GM12878 (cell line): ENCODE measurements at regions not wholly inside any gene's neighbourhood (a gene's known extent, or its start where the extent isn't known, plus 50 kb on each side); places are given as distances from the start of the nearest gene placed in this dataset.

ENCODE experiments used
- ATAC-seq: fragments of 200-7000 bp; cut with Tn5 transposase; 3 replicates; pipeline ENCODE4 v1.9.1; 2020; ENCODE audit warnings: mild to moderate bottlenecking, moderate library complexity
- BruUV-seq: library from RNA; stranded (reverse); fragments of 400-500 nt; replicated peaks from 2 replicates; lab custom pipeline; 2021; lab: Mats Ljungman, UMichigan
- CTCF ChIA-PET: fragments of 300-600 bp; sonication (Branson Sonifier 250); formaldehyde crosslinking; extraction: SDS; loops from one replicate; lab custom pipeline; 2021; ENCODE audit warnings: inconsistent platforms; lab: Yijun Ruan, JAX
- POLR2A ChIA-PET: fragments of 350-600 bp; formaldehyde crosslinking; extraction: SDS; loops from one replicate; lab custom pipeline; 2021; ENCODE audit warnings: inconsistent platforms; lab: Charles Lee
- RAD21 ChIA-PET: fragments of 300-600 bp; sonication (Branson Sonifier 250); formaldehyde crosslinking; loops from one replicate; lab custom pipeline; 2023; ENCODE audit warnings: antibody characterized with exemption; ENCODE audit not compliant: unreplicated experiment; lab: Charles Lee
- SMC1A ChIA-PET: fragments of 300-600 bp; sonication (Branson Sonifier 250); formaldehyde crosslinking; loops from one replicate; lab custom pipeline; 2023; ENCODE audit not compliant: unreplicated experiment, uncharacterized antibody; lab: Charles Lee
- DNase-seq: peaks from one replicate; pipeline ENCODE4 v3.0.0-alpha.2; 2011; ENCODE audit warnings: low read depth, low spot score
- FAIRE-seq: peaks from 3 replicates; lab custom pipeline; 2011; peaks lifted over from hg19 to GRCh38; lab: Jason Lieb, UNC
- H2AFZ ChIP-seq: 2 replicates; pipeline ENCODE4 v1.6.0; 2011; ENCODE audit warnings: low read depth, low read length, control low read depth; ENCODE audit not compliant: control insufficient read depth
- H3K27ac ChIP-seq: 2 replicates; pipeline ENCODE4 v1.5.1; 2011; ENCODE audit warnings: control low read depth; ENCODE audit not compliant: control insufficient read depth, insufficient read depth
- H3K27me3 ChIP-seq, 2 experiments: replicated peaks in 1 of 2; 2 replicates each; pipeline versions ENCODE4 v1.6.0 to v1.6.1; 2011; ENCODE audit warnings: low read length in 1 of 2; ENCODE audit not compliant: control insufficient read depth in 2 of 2, insufficient read depth in 2 of 2
- H3K36me3 ChIP-seq, 2 experiments: 2 replicates each; pipeline ENCODE4 v1.5.1; 2011; ENCODE audit warnings: low read length in 1 of 2; ENCODE audit not compliant: control insufficient read depth in 2 of 2, insufficient read depth in 2 of 2
- H3K4me1 ChIP-seq: 2 replicates; pipeline ENCODE4 v1.6.1; 2011; ENCODE audit warnings: mild to moderate bottlenecking, low read length, moderate library complexity, mixed read lengths; ENCODE audit not compliant: control insufficient read depth, insufficient read depth
- H3K4me2 ChIP-seq: 2 replicates; pipeline ENCODE4 v1.6.0; 2011; ENCODE audit warnings: control low read depth; ENCODE audit not compliant: control insufficient read depth, insufficient read depth
- H3K4me3 ChIP-seq: fragments of 200-600 bp; sonication (generic); 2 replicates; pipeline ENCODE4 v1.5.1; 2016
- H3K79me2 ChIP-seq: 2 replicates; pipeline ENCODE4 v1.6.0; 2011; ENCODE audit warnings: low read length; ENCODE audit not compliant: control insufficient read depth, insufficient read depth
- H3K9ac ChIP-seq: 2 replicates; pipeline ENCODE4 v1.8.0; 2011; ENCODE audit warnings: low read length, control low read depth, mixed read lengths; ENCODE audit not compliant: control insufficient read depth, insufficient read depth
- H3K9me3 ChIP-seq: replicated peaks from 3 replicates; pipeline ENCODE4 v1.5.1; 2011; ENCODE audit warnings: mild to moderate bottlenecking, low read length; ENCODE audit not compliant: control insufficient read depth, insufficient read depth
- H4K20me1 ChIP-seq: 2 replicates; pipeline ENCODE4 v1.6.0; 2011; ENCODE audit not compliant: control insufficient read depth, insufficient read depth
- BRCA1 ChIP-seq: IDR thresholded peaks from 2 replicates; pipeline ENCODE4 v1.6.1; 2011; ENCODE audit warnings: low read depth, low read length, improper control_type of control experiment
- CBX5 ChIP-seq: sonication (generic); IDR thresholded peaks from 2 replicates; pipeline ENCODE4 v1.6.1; 2016; ENCODE audit warnings: low read depth, moderate library complexity, mild to moderate bottlenecking, inconsistent platforms
- CREM ChIP-seq: IDR thresholded peaks from 2 replicates; pipeline ENCODE4 v1.6.1; 2014; ENCODE audit warnings: antibody characterized with exemption, low read depth
- ETV6 ChIP-seq, 2 experiments: fragments of 450-650 bp in 1 of 2; IDR thresholded peaks in 1 of 2; conservative IDR thresholded peaks in 1 of 2; 2 replicates each; pipeline ENCODE4 v1.6.1; 2014; ENCODE audit warnings: antibody characterized with exemption in 1 of 2, borderline replicate concordance in 1 of 2, low read depth in 1 of 2, mild to moderate bottlenecking in 1 of 2, moderate library complexity in 1 of 2
- FOXM1 ChIP-seq: IDR thresholded peaks from 2 replicates; pipeline ENCODE4 v1.6.1; 2012; ENCODE audit warnings: low read depth, mild to moderate bottlenecking, inconsistent platforms, low read length, moderate library complexity
- MYB ChIP-seq: fragments of 150-350 bp; IDR thresholded peaks from 2 replicates; pipeline ENCODE4 v1.6.1; 2014; ENCODE audit warnings: mild to moderate bottlenecking, low read depth, low read length, borderline replicate concordance
- NFIC ChIP-seq: IDR thresholded peaks from 2 replicates; pipeline ENCODE4 v1.6.1; 2012; ENCODE audit warnings: low read depth, mild to moderate bottlenecking, inconsistent platforms, low read length, moderate library complexity
- NKRF ChIP-seq: fragments of 450-650 bp; conservative IDR thresholded peaks from 2 replicates; pipeline ENCODE4 v1.6.1; 2017; ENCODE audit warnings: mild to moderate bottlenecking, moderate library complexity
- RB1 ChIP-seq: fragments of 450-650 bp; formaldehyde crosslinking; IDR thresholded peaks from 2 replicates; pipeline ENCODE4 v1.6.1; 2017; ENCODE audit warnings: mild to moderate bottlenecking, borderline replicate concordance
- SIN3A ChIP-seq: IDR thresholded peaks from 2 replicates; pipeline ENCODE4 v1.6.1; 2012; ENCODE audit warnings: low read depth, low read length, improper control_type of control experiment
- SREBF2 ChIP-seq: IDR thresholded peaks from 2 replicates; pipeline ENCODE4 v1.6.1; 2012; ENCODE audit warnings: mild to moderate bottlenecking, low read length
- STAT1 ChIP-seq: fragments of 450-650 bp; conservative IDR thresholded peaks from 2 replicates; pipeline ENCODE4 v1.6.1; 2014; ENCODE audit warnings: antibody characterized with exemption, mild to moderate bottlenecking
- ZBED1 ChIP-seq: IDR thresholded peaks from 2 replicates; pipeline ENCODE4 v1.6.1; 2016; ENCODE audit warnings: borderline replicate concordance
- ZNF592 ChIP-seq: fragments of 450-650 bp; IDR thresholded peaks from 2 replicates; pipeline ENCODE4 v1.6.1; 2017; ENCODE audit warnings: mild to moderate bottlenecking, moderate library complexity
- ZNF622 ChIP-seq: fragments of 450-650 bp; IDR thresholded peaks from 2 replicates; pipeline ENCODE4 v1.6.1; 2017; ENCODE audit warnings: mild to moderate bottlenecking, inconsistent platforms
- WGBS: methylation state at CpG from one replicate; pipeline ENCODE4 v1.1.6; 2016; ENCODE audit warnings: low lambda C conversion rate; ENCODE audit not compliant: insufficient replicate concordance, insufficient coverage; ENCODE audit errors: missing lambda C conversion rate; 5-methylcytosine and 5-hydroxymethylcytosine counted together
- in situ Hi-C: fragments of 300-500 bp; cut with MboI; formaldehyde crosslinking; loops from 9 replicates; pipeline ENCODE4 v1.14.3; 2018; ENCODE audit warnings: mixed read lengths
- intact Hi-C: fragments of 100-400 bp; cut with micrococcal nuclease; formaldehyde crosslinking; loops from one replicate; pipeline ENCODE4 v1.14.2; 2022; ENCODE audit not compliant: unreplicated experiment
- TF ChIP-seq, protein P1 (sequence below): fragments of 450-650 bp; IDR thresholded peaks from 2 replicates; pipeline ENCODE4 v1.6.1; 2016; ENCODE audit warnings: mild to moderate bottlenecking

- TF ChIP-seq CBX5 (no peak), ETV6 (conservative IDR thresholded peaks at IDR 0.05 in 1 of 2, IDR thresholded peaks at IDR 0.05 in 1 of 2; ENCODE audit: borderline replicate concordance in 1 of 2, low read depth in 1 of 2) (no peak), STAT1 (no peak), FOXM1 (no peak), NFIC (no peak)
Observed at GRCh38 chr13:78105656-78106055, 187.0 kb upstream of the EDNRB start (continued).

- H3K9me3 ChIP-seq = no peaks in the 10 kb centered on the region
- H4K20me1 ChIP-seq = no peaks in the 10 kb centered on the region
- FAIRE-seq (no peak), DNase-seq (no peak), ATAC-seq (no peak)
- ChIA-PET POLR2A (no interaction called here), CTCF (interaction anchor here (1.0 to 2.0 kb wide), 3 partner anchors 17 to 539 kb away, joined by 3 to 7 read pairs (median 3); no protein-coding TSS in a partner anchor), RAD21 (no interaction called here), SMC1A (no interaction called here)
- intact Hi-C loops = no loop called here
- H3K79me2 ChIP-seq = no peaks in the 10 kb centered on the region
- 0% methylated on average over 2 of the region's 2 CpGs for WGBS
- H3K36me3 ChIP-seq = no peaks in the 10 kb centered on the region
- no peak overlapping the region for H3K27ac ChIP-seq
- in situ Hi-C loops = no loop called here
- no peak overlapping the region for H3K9ac ChIP-seq
- H2AFZ ChIP-seq = no peak overlapping the region
- no peaks in the 10 kb centered on the region for H3K4me1 ChIP-seq
- H3K4me3 ChIP-seq = no peak overlapping the region
- H3K27me3 ChIP-seq = no peaks in the 10 kb centered on the region
- no TSS peak for BruUV-seq
- H3K4me2 ChIP-seq = no peak overlapping the region
- TF ChIP-seq ZNF592 (no peak), MYB (no peak), CREM (no peak), NKRF (no peak), SREBF2 (no peak), SIN3A (no peak), ZBED1 (no peak), ZNF622 (no peak), BRCA1 (no peak), RB1 (no peak)
- TF ChIP-seq, protein P1, sequence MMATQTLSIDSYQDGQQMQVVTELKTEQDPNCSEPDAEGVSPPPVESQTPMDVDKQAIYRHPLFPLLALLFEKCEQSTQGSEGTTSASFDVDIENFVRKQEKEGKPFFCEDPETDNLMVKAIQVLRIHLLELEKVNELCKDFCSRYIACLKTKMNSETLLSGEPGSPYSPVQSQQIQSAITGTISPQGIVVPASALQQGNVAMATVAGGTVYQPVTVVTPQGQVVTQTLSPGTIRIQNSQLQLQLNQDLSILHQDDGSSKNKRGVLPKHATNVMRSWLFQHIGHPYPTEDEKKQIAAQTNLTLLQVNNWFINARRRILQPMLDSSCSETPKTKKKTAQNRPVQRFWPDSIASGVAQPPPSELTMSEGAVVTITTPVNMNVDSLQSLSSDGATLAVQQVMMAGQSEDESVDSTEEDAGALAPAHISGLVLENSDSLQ = no peak
Observed at GRCh38 chr13:78103936-78104335, 185.3 kb upstream of the EDNRB start.
